ENCODE measurements at regions not wholly inside any gene's neighbourhood (a gene's known extent, or its start where the extent isn't known, plus 50 kb on each side); places are given as distances from the start of the nearest gene placed in this dataset.

DNA sequence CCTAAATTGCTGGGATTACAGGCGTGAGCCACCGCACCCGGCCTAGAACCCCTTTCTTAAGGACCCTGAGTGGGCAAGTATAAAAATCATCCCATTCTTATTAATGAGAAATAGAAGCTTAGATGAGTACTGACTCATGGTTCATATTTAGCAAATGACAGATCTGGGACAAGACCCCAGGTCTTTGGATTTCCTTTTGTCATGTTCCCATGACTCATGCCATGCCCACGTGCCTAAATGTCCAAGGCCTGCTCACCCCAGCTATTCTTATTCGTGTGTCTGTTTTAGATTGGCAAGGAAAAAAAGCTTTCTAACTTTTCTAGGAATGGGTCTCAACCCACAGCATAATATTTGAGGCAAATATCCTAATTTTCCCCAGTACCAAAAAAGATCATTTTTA is 57.7 kb upstream of the RPS23 start:
- Histone ChIP-seq H3K9ac (ENCODE audit: low read length) (peak overlapping the region; percentile 68), H3K27ac (ENCODE audit: low read depth, low read length) (peak overlapping the region; percentile 89), H3K4me1 (ENCODE audit: insufficient read depth, low read length) (peaks cover 27% of the 10 kb centered on the region), H3K36me3 (ENCODE audit: insufficient read depth, low read length) (no peaks in the 10 kb centered on the region), H3K79me2 (ENCODE audit: insufficient read depth, low read length) (no peaks in the 10 kb centered on the region), H3K27me3 (ENCODE audit: insufficient read depth, low read length) (no peaks in the 10 kb centered on the region), H2AFZ (ENCODE audit: low read depth, low read length) (no peak overlapping the region), H4K20me1 (ENCODE audit: insufficient read depth, low read length) (no peaks in the 10 kb centered on the region), H3K4me3 (ENCODE audit: insufficient read depth, low read depth, low read length) (no peak overlapping the region), H3K4me2 (ENCODE audit: low read length) (peak overlapping the region; percentile 63), H3K9me3 (ENCODE audit: insufficient read depth, low read depth, low read length) (no peaks in the 10 kb centered on the region)
- H3K4me1 Mint-ChIP-seq (ENCODE audit: low read depth, unreplicated experiment): peaks cover 52% of the 10 kb centered on the region
- FAIRE-seq (no peak), DNase-seq (ENCODE audit: low read depth) (peak; percentile 67)
- no peaks in the 10 kb centered on the region for H3K27me3 Mint-ChIP-seq (ENCODE audit: low read depth, unreplicated experiment)
- no peaks in the 10 kb centered on the region for H3K9me3 Mint-ChIP-seq (ENCODE audit: unreplicated experiment)
- peak overlapping the region; percentile 97 for H3K27ac Mint-ChIP-seq (ENCODE audit: unreplicated experiment)
- H3K36me3 Mint-ChIP-seq (ENCODE audit: low read depth, unreplicated experiment): no peaks in the 10 kb centered on the region
- H3K4me3 Mint-ChIP-seq (ENCODE audit: unreplicated experiment): no peak overlapping the region
- no peak for TF ChIP-seq EZH2 (IDR thresholded peaks at IDR 0.05; ENCODE audit: insufficient read depth, low read length)
- TF ChIP-seq, protein P1, sequence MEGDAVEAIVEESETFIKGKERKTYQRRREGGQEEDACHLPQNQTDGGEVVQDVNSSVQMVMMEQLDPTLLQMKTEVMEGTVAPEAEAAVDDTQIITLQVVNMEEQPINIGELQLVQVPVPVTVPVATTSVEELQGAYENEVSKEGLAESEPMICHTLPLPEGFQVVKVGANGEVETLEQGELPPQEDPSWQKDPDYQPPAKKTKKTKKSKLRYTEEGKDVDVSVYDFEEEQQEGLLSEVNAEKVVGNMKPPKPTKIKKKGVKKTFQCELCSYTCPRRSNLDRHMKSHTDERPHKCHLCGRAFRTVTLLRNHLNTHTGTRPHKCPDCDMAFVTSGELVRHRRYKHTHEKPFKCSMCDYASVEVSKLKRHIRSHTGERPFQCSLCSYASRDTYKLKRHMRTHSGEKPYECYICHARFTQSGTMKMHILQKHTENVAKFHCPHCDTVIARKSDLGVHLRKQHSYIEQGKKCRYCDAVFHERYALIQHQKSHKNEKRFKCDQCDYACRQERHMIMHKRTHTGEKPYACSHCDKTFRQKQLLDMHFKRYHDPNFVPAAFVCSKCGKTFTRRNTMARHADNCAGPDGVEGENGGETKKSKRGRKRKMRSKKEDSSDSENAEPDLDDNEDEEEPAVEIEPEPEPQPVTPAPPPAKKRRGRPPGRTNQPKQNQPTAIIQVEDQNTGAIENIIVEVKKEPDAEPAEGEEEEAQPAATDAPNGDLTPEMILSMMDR (IDR thresholded peaks at IDR 0.05; ENCODE audit: insufficient read depth, low read depth, low read length): no peak

DNA sequence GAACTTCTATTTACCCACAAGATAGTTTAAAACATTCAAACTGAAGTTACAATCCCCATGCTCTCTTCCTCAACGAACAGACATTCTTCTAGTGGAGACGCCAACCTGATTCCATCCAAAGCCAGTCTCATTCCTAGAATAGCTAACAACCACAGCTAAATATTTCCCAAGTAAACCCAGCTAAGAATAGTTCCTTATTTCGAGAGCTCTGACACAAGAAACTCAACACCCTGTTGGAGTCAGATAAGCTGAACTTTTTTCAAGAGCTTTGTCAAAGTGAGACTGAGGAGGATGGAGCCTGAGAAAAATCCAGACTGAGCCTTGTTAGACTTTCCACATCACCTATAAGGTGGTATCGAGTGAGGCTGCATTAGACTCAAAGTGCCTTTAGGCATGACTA is 56.7 kb upstream of the RPS23 start:
- peak overlapping the region; percentile 5 for H3K4me3 Mint-ChIP-seq (ENCODE audit: unreplicated experiment)
- H4K20me1 ChIP-seq (ENCODE audit: insufficient read depth, low read length): no peaks in the 10 kb centered on the region
- peak overlapping the region; percentile 63 for H3K4me2 ChIP-seq (ENCODE audit: low read length)
- peak overlapping the region; percentile 27 for H2AFZ ChIP-seq (ENCODE audit: low read depth, low read length)
- FAIRE-seq (peak; percentile 98), DNase-seq (ENCODE audit: low read depth) (peak; percentile 98)
- H3K4me3 ChIP-seq (ENCODE audit: insufficient read depth, low read depth, low read length): no peak overlapping the region
- no peaks in the 10 kb centered on the region for H3K9me3 Mint-ChIP-seq (ENCODE audit: unreplicated experiment)
- no peaks in the 10 kb centered on the region for H3K36me3 Mint-ChIP-seq (ENCODE audit: low read depth, unreplicated experiment)
- H3K4me1 ChIP-seq (ENCODE audit: insufficient read depth, low read length): peaks cover 27% of the 10 kb centered on the region
- H3K4me1 Mint-ChIP-seq (ENCODE audit: low read depth, unreplicated experiment): peaks cover 58% of the 10 kb centered on the region
- TF ChIP-seq EZH2 (IDR thresholded peaks at IDR 0.05; ENCODE audit: insufficient read depth, low read length): no peak
- TF ChIP-seq, protein P1 (IDR thresholded peaks at IDR 0.05; ENCODE audit: insufficient read depth, low read depth, low read length): no peak
- H3K36me3 ChIP-seq (ENCODE audit: insufficient read depth, low read length): no peaks in the 10 kb centered on the region
- peak overlapping the region; percentile 97 for H3K27ac Mint-ChIP-seq (ENCODE audit: unreplicated experiment)
- no peaks in the 10 kb centered on the region for H3K27me3 ChIP-seq (ENCODE audit: insufficient read depth, low read length)
- H3K9me3 ChIP-seq (ENCODE audit: insufficient read depth, low read depth, low read length): no peaks in the 10 kb centered on the region
- no peaks in the 10 kb centered on the region for H3K79me2 ChIP-seq (ENCODE audit: insufficient read depth, low read length)
- no peaks in the 10 kb centered on the region for H3K27me3 Mint-ChIP-seq (ENCODE audit: low read depth, unreplicated experiment)
- peak overlapping the region; percentile 89 for H3K27ac ChIP-seq (ENCODE audit: low read depth, low read length)
- peak overlapping the region; percentile 68 for H3K9ac ChIP-seq (ENCODE audit: low read length)

DNA sequence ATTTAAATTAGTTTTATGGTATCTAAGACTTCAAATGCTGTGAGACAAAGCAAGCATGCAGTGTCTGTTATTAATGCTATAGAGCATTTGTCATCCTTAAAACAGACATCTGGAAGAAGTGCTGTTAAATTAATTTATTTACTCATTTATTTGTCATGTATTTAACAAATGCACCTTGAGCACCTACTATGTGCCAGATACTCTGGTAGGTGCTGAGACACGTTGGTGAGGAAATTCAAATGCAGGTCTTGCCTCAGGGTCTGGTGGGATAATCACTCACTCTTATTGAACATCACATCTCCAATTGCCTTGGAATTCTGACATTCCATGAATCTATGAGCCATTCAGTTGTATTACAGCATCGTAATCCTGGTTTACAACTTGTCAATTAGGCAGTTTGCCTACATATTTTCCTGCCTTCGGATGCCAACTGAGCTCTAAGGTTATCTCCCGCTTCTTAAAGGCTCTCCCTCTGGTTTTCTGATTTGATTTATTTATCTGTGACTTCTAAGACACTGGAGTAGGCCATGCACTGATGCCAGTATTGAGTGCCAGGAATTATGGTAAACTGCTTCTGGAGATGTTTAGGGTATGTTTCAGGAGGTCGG is 56.0 kb upstream of the RPS23 start:
- Histone ChIP-seq H2AFZ (ENCODE audit: low read depth, low read length) (no peak overlapping the region), H4K20me1 (ENCODE audit: insufficient read depth, low read length) (no peaks in the 10 kb centered on the region)
- peak overlapping the region; percentile 97 for H3K27ac Mint-ChIP-seq (ENCODE audit: unreplicated experiment)

More for the DNA sequence above, 56.0 kb upstream of the RPS23 start:
- H3K27me3 Mint-ChIP-seq (ENCODE audit: low read depth, unreplicated experiment): no peaks in the 10 kb centered on the region
- peaks cover 2% of the 10 kb centered on the region for H3K9me3 Mint-ChIP-seq (ENCODE audit: unreplicated experiment)
- DNase-seq (ENCODE audit: low read depth): peak; percentile 55
- TF ChIP-seq, protein P1 (IDR thresholded peaks at IDR 0.05; ENCODE audit: insufficient read depth, low read depth, low read length): no peak
- no peak for TF ChIP-seq EZH2 (IDR thresholded peaks at IDR 0.05; ENCODE audit: insufficient read depth, low read length)
- H3K4me1 Mint-ChIP-seq (ENCODE audit: low read depth, unreplicated experiment): peaks cover 57% of the 10 kb centered on the region
- Histone ChIP-seq H3K9me3 (ENCODE audit: insufficient read depth, low read depth, low read length) (no peaks in the 10 kb centered on the region), H3K4me3 (ENCODE audit: insufficient read depth, low read depth, low read length) (no peak overlapping the region), H3K4me1 (ENCODE audit: insufficient read depth, low read length) (peaks cover 27% of the 10 kb centered on the region), H3K27me3 (ENCODE audit: insufficient read depth, low read length) (no peaks in the 10 kb centered on the region), H3K4me2 (ENCODE audit: low read length) (peak overlapping the region; percentile 63), H3K9ac (ENCODE audit: low read length) (peak overlapping the region; percentile 60), H3K79me2 (ENCODE audit: insufficient read depth, low read length) (no peaks in the 10 kb centered on the region), H3K27ac (ENCODE audit: low read depth, low read length) (peak overlapping the region; percentile 89), H3K36me3 (ENCODE audit: insufficient read depth, low read length) (no peaks in the 10 kb centered on the region)
- no peak overlapping the region for H3K4me3 Mint-ChIP-seq (ENCODE audit: unreplicated experiment)
- FAIRE-seq: no peak
- no peaks in the 10 kb centered on the region for H3K36me3 Mint-ChIP-seq (ENCODE audit: low read depth, unreplicated experiment)
